Panc1 (cell line): ENCODE measurements at regions not wholly inside any gene's neighbourhood (a gene's known extent, or its start where the extent isn't known, plus 50 kb on each side); places are given as distances from the start of the nearest gene placed in this dataset.

ENCODE experiments used
- ATAC-seq: fragments of 200-7000 bp; cut with Tn5 transposase; 2 replicates; pipeline ENCODE4 v1.9.1; 2020; ENCODE audit warnings: mild to moderate bottlenecking, moderate library complexity
- BruUV-seq: library from RNA; stranded (reverse); fragments of 400-500 nt; replicated peaks from 2 replicates; lab custom pipeline; 2021; lab: Mats Ljungman, UMichigan
- CTCF ChIA-PET: fragments of 300-600 bp; sonication (Branson Sonifier 250); formaldehyde crosslinking; loops from one replicate; lab custom pipeline; 2022; ENCODE audit warnings: antibody characterized with exemption; lab: Charles Lee
- POLR2A ChIA-PET: fragments of 300-600 bp; sonication (Branson Sonifier 250); formaldehyde crosslinking; loops from one replicate; lab custom pipeline; 2022; ENCODE audit warnings: antibody characterized with exemption; lab: Charles Lee
- DNase-seq: peaks from one replicate; pipeline ENCODE4 v3.0.0-alpha.2; 2010; ENCODE audit warnings: low read depth, low spot score
- H3K27ac ChIP-seq: 2 replicates; pipeline ENCODE4 v1.5.1; 2011; ENCODE audit warnings: mild to moderate bottlenecking, low read length, inconsistent platforms
- H3K27me3 ChIP-seq: fragments of 200-500 bp; sonication (Bioruptor generic); 2 replicates; pipeline ENCODE4 v1.6.0; 2014; ENCODE audit warnings: low read length, inconsistent platforms; ENCODE audit not compliant: control insufficient read depth, insufficient read depth
- H3K36me3 ChIP-seq: fragments of 200-500 bp; sonication (Bioruptor generic); 2 replicates; pipeline ENCODE4 v1.5.1; 2014; ENCODE audit warnings: inconsistent platforms, mild to moderate bottlenecking, low read length, moderate library complexity; ENCODE audit not compliant: control insufficient read depth, insufficient read depth
- H3K4me1 ChIP-seq: 2 replicates; pipeline ENCODE4 v1.5.1; 2011; ENCODE audit warnings: inconsistent platforms, mild to moderate bottlenecking, low read length, moderate library complexity; ENCODE audit not compliant: control insufficient read depth, insufficient read depth
- H3K4me3 ChIP-seq, 2 experiments: 2 replicates each; pipeline ENCODE4 v1.5.1; 2011 to 2012; ENCODE audit warnings: low read depth in 2 of 2, low read length in 2 of 2, mild to moderate bottlenecking in 2 of 2, inconsistent platforms in 1 of 2, moderate library complexity in 1 of 2
- H3K9me3 ChIP-seq: fragments of 200-500 bp; sonication (Bioruptor generic); 2 replicates; pipeline ENCODE4 v1.5.1; 2014; ENCODE audit warnings: low read depth, mild to moderate bottlenecking, inconsistent platforms, low read length, moderate library complexity; ENCODE audit not compliant: control insufficient read depth, insufficient read depth
- CTCF ChIP-seq: fragments of 450-650 bp; IDR thresholded peaks from 2 replicates; pipeline ENCODE4 v1.5.1; 2017; ENCODE audit warnings: mild to moderate bottlenecking
- POLR2AphosphoS5 ChIP-seq: IDR thresholded peaks from 2 replicates; pipeline ENCODE4 v1.6.1; 2012; ENCODE audit warnings: mild to moderate bottlenecking, low read depth, low read length, moderate library complexity
- REST ChIP-seq, 2 experiments: IDR thresholded peaks; 2 replicates each; pipeline ENCODE4 v1.6.1; 2011 to 2012; ENCODE audit warnings: low read depth in 2 of 2, control low read depth in 1 of 2, low read length in 1 of 2, mild to moderate bottlenecking in 1 of 2, moderate library complexity in 1 of 2; ENCODE audit not compliant: insufficient read depth in 1 of 2
- SIN3A ChIP-seq: IDR thresholded peaks from 2 replicates; pipeline ENCODE4 v1.6.1; 2012; ENCODE audit warnings: low read depth, mild to moderate bottlenecking, low read length, moderate library complexity, borderline replicate concordance; ENCODE audit not compliant: insufficient read depth
- TCF7L2 ChIP-seq: IDR thresholded peaks from 2 replicates; pipeline ENCODE4 v1.6.1; 2011; ENCODE audit warnings: mild to moderate bottlenecking, low read depth, low read length, inconsistent platforms
- in situ Hi-C: cut with HindIII; loops from 2 replicates; pipeline ENCODE4 v1.10.0; 2016; ENCODE audit warnings: low sequenced_read_pairs, low pct_unique_long_range_greater_than_20kb
- intact Hi-C: fragments of 100-400 bp; cut with micrococcal nuclease; formaldehyde crosslinking; loops from one replicate; pipeline ENCODE4 v1.10.0; 2022; ENCODE audit not compliant: unreplicated experiment

GRCh38 chr12:127987199-127987901, 279.6 kb upstream of the TMEM132C start:
- BruUV-seq, result no TSS peak
- Histone ChIP-seq H3K4me1 (no peaks in the 10 kb centered on the region), H3K36me3 (no peaks in the 10 kb centered on the region), H3K4me3 (no peak overlapping the region), H3K9me3 (no peaks in the 10 kb centered on the region), H3K27me3 (no peaks in the 10 kb centered on the region), H3K27ac (no peak overlapping the region)
- in situ Hi-C loops, result no loop called here
- intact Hi-C loops, result no loop called here
- DNase-seq (no peak), ATAC-seq (no peak)
- ChIA-PET POLR2A (no interaction called here), CTCF (no interaction called here)
- TF ChIP-seq POLR2AphosphoS5 (no peak), CTCF (no peak), SIN3A (no peak), REST (IDR thresholded peaks at IDR 0.05; ENCODE audit: insufficient read depth in 1 of 2, low read depth in 2 of 2, low read length in 1 of 2) (no peak), TCF7L2 (no peak)

- no peaks in the 10 kb centered on the region for H3K4me1 ChIP-seq
- no peak for TF ChIP-seq TCF7L2
- no peak for TF ChIP-seq CTCF
- TF ChIP-seq SIN3A, result no peak
- TF ChIP-seq REST (IDR thresholded peaks at IDR 0.05; ENCODE audit: insufficient read depth in 1 of 2, low read depth in 2 of 2, low read length in 1 of 2), result no peak
- no peak for TF ChIP-seq POLR2AphosphoS5
- ChIA-PET CTCF (no interaction called here), POLR2A (no interaction called here)
- no peaks in the 10 kb centered on the region for H3K36me3 ChIP-seq
- BruUV-seq, result no TSS peak
- no peak overlapping the region for H3K4me3 ChIP-seq
- no peaks in the 10 kb centered on the region for H3K9me3 ChIP-seq
- intact Hi-C loops (no loop called here), in situ Hi-C loops (no loop called here)
- H3K27me3 ChIP-seq, result no peaks in the 10 kb centered on the region
- H3K27ac ChIP-seq, result no peak overlapping the region
- DNase-seq (no peak), ATAC-seq (no peak)
Measured at GRCh38 chr12:127991485-127991884, 275.5 kb upstream of the TMEM132C start.
